H54 (cell line): ENCODE measurements at regions not wholly inside any gene's neighbourhood (a gene's known extent, or its start where the extent isn't known, plus 50 kb on each side); places are given as distances from the start of the nearest gene placed in this dataset.

Experiments
- DNase-seq: peaks from one replicate; pipeline ENCODE4 v3.0.0; 2011; ENCODE audit warnings: low spot score, mixed read lengths; ENCODE audit not compliant: insufficient read length
- FAIRE-seq: peaks from 3 replicates; lab custom pipeline; 2011; peaks lifted over from hg19 to GRCh38; lab: Jason Lieb, UNC
- POLR2A ChIP-seq: IDR thresholded peaks from 2 replicates; pipeline ENCODE4 v1.6.1; 2011; ENCODE audit warnings: low read depth, mild to moderate bottlenecking, low read length

DNA sequence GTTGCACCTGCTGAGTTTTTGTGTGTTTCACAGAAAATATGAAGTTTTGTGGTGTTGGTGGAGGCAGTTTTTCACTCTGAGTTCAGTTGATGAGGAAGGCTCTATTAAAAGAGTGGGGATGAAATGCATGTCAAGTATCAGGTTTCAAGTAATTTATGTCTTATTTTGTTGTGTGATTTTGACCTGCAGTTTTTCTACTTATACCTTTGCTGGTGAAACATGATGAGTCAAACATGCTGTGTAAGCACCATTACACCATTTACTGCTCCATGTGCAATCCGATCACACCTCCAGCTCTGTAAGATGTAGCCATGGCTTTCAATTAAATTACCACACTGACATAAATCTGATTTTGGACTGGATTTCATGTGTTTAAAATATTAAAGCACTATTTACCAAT, 174.5 kb upstream of the ZEB2 start:
- TF ChIP-seq POLR2A: no peak
- DNase-seq (no peak), FAIRE-seq (no peak)

DNA sequence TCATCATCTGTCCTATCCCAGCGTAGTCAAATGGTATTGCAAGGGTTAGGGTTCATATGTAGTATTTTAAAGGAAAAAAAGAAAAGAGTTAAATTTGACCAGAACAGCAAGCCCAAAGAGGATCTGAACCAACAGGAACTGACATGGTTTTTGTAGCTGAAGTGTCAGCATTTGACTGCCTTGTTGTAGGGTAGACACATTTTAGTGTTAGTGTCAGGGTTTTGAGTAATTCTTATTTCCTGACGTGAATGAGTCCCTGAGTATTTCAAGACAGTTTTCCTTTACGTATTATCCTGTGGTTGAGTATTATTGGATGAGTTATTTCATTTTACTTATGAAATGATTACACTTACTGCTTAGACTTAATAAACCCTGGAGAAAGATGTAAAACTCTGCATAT, 173.3 kb upstream of the ZEB2 start:
- DNase-seq (no peak), FAIRE-seq (no peak)
- TF ChIP-seq POLR2A: no peak

DNA sequence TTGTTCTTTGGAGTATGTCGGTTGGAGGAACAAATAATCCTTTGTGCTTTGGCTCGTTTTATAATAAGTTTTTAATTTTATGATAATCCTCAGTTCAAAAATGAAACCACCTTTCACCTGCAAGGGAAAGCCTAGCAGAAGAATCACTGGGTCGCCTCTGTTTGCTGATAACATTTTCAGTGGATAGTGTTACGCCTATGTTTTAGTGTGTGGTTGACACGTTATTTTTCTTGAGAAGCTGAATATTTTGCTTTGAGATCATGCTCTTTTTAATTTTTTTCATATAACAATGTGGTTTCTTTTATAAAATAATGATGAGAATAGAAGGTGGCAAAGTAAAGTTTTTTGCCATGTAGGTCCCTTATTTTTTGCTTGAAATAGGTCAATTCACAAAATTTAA, 172.7 kb upstream of the ZEB2 start:
- FAIRE-seq (no peak), DNase-seq (no peak)
- no peak for TF ChIP-seq POLR2A

DNA sequence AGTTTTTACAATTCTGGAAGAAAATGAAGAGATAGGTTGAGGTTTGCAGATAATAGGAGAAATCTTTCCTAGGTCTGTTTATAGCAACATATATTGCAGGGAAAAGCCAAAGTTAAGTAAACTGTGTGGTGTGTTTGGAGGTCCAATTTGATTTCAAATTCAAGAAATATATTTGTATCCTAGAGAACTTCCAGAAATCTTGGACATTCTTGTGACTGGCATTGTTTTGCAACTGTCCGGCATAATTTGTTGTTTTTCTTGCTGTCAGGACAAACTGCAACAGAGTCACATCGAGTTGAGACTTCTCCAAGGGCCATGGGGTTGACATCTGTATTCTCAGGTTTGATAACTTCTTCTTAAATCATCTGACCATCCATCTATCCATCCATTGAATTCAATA, 170.9 kb upstream of the ZEB2 start:
- no peak for TF ChIP-seq POLR2A
- DNase-seq (no peak), FAIRE-seq (no peak)

DNA sequence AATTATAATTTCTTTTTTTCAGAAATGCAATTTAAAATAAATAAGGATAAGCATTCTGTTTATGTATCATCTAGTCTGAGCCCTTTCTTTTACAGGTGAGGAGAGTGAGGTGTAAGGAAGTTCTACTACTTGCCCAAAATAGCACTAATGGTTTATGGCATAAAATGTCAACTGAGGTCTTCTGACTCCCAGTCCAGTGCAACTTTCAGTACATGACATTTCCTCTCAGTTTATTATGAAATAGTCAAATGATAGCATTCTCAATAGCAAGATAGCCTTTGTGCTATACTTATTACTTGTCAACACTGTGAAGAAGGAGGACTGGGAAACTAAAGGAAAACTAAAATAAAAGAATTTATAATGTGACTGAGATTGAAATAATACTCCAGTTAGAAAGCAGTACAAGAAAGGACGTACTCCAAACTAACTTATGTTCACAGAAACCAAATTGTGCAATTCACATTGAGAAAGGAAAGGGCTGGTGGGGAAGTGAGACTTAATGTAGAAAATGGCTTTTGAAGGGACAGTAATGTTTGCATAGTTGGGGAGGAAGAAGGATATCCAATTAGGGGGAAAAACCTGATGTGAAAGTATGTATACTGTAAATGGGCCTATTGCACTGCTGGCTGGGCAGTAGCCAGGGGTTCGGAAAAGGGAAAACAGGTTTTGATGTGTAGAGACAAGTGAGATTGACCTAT, 166.7 kb upstream of the ZEB2 start:
- TF ChIP-seq POLR2A: no peak
- DNase-seq (no peak), FAIRE-seq (no peak)

DNA sequence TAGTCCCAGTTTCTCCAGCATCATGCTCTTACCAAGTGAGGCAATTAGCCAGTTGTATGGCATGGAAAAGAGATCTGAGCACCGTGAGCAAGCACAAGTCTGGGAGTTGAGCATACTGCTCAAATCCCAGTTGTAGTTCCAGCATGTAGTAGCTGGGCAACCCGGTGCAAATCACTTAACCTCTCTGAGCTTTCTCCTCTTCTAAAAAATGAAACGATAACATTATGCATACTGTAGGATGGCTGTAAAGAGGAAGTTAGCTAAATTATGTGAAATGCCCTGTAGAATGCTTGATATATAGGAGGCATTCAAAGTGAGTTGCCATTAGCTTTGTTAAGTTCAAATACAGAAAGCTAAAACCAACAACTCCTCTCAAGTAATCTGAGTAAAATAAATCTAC, 164.0 kb upstream of the ZEB2 start:
- no peak for TF ChIP-seq POLR2A
- FAIRE-seq (peak; percentile 43), DNase-seq (no peak)

DNA sequence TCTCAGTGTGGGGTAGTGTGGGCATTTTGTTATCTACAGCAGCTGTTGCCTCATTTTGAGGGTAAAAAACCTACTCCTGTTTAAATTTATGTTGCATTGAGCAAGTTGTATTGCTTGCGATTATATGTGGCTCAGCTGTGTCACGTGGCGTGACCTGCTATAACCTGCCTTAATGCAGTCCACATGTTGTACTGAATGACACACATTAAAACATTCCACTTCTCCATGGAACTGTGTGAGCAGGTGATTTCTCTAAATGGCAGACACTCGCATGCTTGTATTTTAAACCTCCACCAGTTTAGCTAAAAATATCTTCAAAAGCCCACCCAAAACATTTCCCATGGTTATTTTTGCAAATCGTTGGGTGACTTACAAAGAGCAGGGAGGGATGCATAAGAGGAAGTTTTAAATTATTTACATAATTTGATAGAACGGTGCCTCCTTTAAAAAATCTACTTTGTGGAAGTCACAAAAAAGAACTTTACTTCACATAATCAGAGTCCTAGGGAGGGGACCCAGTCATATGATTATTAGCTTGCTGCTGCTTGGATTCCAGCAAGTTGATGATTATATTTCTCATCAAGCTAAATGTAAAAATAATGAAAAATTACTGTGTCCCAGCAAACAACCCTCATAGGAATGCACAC, 163.3 kb upstream of the ZEB2 start:
- no peak for DNase-seq
- TF ChIP-seq POLR2A: no peak
- FAIRE-seq: no peak

DNA sequence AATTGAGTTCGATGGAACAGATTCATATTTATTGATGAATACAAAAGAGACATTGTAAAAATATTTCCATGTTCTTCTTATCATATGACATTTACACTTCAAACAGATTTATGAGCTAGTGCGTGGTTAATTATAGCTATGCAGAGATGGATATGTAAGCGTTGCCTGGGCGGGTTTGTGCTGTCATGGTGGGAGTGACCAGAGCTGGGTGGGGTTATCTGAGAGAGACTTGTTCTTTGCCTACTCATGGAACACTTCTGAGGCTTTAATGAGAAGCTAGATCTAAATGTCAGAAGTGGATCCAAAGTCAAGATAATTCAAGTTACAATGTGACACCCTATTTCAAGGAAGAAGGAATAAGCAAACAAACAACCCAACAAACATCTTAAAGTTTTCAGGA, 162.3 kb upstream of the ZEB2 start:
- no peak for DNase-seq

DNA sequence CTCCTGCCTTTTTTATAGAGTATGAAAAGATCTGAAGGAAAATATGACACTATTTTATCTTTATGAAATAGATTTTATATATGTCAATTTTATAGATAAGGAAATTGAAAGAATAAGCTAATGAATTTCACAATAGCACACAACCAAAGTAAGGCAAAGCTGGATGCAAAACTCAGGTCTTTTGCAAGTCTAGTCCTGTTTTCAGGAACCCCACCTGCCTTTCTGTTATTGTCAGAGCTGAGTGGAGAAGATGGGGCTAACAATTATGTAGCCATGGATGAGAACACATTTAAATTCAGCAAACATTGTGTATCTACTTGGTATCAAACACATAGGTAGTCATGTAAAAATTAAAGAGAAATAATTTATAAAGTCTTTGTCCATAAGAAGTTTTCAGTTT, 161.5 kb upstream of the ZEB2 start:
- no peak for FAIRE-seq
- no peak for TF ChIP-seq POLR2A
- DNase-seq: no peak

More for the DNA sequence above, 162.3 kb upstream of the ZEB2 start:
- TF ChIP-seq POLR2A: no peak
- peak; percentile 15 for FAIRE-seq

DNA sequence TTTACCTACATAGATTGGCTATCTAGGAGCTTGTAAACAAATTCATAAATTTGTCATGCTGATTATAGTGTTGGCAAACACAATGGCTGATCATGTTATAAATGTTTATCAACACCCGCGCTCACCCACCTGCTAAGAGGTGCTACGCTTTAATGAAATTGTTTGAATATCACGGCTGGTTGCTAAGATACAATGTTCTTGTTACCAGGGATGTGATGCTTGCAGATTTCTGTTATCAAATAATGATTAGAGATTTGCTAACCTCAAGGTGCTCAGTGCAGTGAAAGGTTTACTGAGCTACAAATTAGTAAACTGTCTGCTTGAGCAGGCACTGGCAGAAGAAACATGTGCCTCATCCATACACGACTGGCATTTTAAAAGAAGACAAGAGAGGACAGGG, 160.0 kb upstream of the ZEB2 start:
- TF ChIP-seq POLR2A: no peak
- no peak for FAIRE-seq
- DNase-seq: no peak

DNA sequence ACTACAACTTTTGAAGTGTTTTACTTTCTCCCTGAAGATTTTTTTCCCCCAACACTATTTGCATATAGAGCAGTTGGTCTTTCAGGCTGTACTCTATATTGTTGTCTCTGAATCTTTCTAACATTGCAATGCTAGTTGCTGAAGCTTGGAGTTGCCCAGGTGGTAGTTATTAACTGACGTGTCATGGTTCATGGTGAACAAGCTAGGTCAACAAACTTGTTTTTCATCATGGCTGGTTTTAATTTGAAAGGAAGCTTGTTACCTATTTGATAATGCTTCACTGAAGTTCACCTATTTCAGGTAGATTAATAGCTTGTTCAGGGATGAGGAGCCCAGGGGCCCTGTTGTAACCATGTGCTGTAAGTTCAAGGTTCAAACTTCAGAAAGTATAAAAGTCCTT, 158.8 kb upstream of the ZEB2 start:
- DNase-seq: no peak
- no peak for FAIRE-seq
- no peak for TF ChIP-seq POLR2A

DNA sequence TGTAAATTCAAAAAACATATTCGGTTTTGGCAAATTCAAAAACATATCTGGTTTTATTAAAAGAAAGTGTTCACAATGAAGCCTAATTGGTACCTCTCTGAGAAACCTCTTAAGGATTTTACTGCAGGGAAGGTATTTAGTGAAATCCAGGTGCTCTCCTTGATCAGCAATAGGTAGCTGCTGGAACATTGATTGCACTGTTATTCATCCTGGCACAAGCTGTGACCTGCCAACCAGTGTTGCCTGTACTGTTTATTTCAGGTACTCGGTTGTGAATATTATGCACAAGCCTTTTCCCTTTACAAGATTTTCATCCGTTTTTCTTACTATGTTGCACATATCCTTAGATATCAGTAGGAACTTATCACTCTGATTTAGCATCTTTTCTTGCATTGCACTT, 155.8 kb upstream of the ZEB2 start:
- no peak for TF ChIP-seq POLR2A
- FAIRE-seq (peak; percentile 53), DNase-seq (no peak)

DNA sequence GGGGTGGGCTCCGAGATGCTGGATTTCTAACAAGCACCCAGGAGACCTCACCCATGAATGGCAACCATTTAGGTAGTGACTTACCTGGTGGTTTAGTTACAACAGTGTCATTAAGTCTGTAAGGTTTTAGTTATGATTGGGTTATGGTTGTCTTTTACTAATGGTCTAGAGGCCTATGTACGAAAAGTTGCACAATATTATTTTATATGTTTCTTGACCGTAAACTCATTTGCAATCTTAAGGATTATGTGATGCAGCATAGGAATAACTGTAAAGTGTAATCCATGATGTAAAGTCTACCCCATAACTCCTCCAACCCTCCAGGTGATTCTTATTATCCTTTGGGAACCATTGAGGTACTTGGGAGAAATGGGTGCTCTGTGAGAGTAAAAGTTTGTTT, 155.4 kb upstream of the ZEB2 start:
- DNase-seq: no peak
- no peak for FAIRE-seq
- TF ChIP-seq POLR2A: no peak

DNA sequence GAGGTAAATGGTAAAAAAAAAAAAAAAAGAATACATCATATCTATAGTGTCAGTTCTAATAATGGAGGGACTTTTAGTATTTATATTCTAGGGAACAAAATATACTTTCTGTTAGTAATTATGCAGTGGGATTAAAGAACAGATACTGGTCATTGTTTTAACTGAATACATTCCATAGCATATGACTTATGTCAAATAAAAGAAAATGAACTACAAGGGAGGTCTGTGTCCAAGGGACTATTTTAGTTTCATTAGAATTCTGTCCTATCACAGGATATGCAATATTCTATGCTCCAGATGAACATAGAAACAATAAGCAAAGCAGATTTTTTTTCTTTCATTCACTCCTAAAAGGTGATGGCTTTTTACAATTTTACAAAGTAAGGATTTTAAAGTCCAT, 154.2 kb upstream of the ZEB2 start:
- DNase-seq: no peak
- no peak for TF ChIP-seq POLR2A
- no peak for FAIRE-seq

DNA sequence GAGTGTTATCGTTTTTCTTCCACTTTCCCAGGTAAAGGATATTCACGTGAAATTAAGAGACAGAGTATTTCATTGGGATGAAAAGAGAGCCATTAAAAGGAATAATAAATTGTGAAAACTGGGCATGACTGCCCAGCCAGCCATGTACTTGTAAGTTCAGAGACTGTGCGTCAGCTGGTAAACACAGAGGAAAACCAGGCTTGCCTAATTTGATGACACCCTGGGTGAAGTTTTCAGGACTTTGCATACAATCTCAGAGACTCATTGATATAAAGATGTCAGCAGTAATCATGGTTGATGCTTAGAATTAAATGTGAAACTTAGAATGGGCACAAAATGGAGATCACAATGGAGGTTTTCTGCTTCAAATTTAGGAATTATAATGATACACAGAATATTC, 153.5 kb upstream of the ZEB2 start:
- no peak for FAIRE-seq
- DNase-seq: no peak

More for the DNA sequence above, 153.5 kb upstream of the ZEB2 start:
- TF ChIP-seq POLR2A: no peak
